K562 (cell line): ENCODE measurements at regions not wholly inside any gene's neighbourhood (a gene's known extent, or its start where the extent isn't known, plus 50 kb on each side); places are given as distances from the start of the nearest gene placed in this dataset.

Experiments
- ATAC-seq: fragments of 200-7000 bp; cut with Tn5 transposase; 3 replicates; pipeline ENCODE4 v1.9.1; 2020; ENCODE audit warnings: moderate library complexity
- BruUV-seq: library from RNA; stranded (reverse); fragments of 400-500 nt; replicated peaks from 2 replicates; lab custom pipeline; 2021; lab: Mats Ljungman, UMichigan
- CTCF ChIA-PET: fragments of 300-600 bp; formaldehyde crosslinking; extraction: SDS; loops from one replicate; lab custom pipeline; 2021; ENCODE audit warnings: low intra/inter-chr PET ratio; lab: Yijun Ruan, JAX
- POLR2A ChIA-PET: fragments of 300-600, 350-650 bp; sonication (Branson Sonifier 250); formaldehyde crosslinking; extraction: SDS; loops from one replicate; lab custom pipeline; 2021; ENCODE audit warnings: antibody characterized with exemption, inconsistent platforms; lab: Yijun Ruan, JAX
- DNase-seq, 4 experiments: peaks; one replicate each; pipeline versions ENCODE4 v3.0.0 to v3.0.0-alpha.2; 2011 to 2018; ENCODE audit warnings: low spot score in 3 of 4, mixed read lengths in 3 of 4; ENCODE audit errors: extremely low read depth in 1 of 4
- FAIRE-seq: peaks from 2 replicates; lab custom pipeline; 2011; peaks lifted over from hg19 to GRCh38; lab: Jason Lieb, UNC
- H2AFZ ChIP-seq: 2 replicates; pipeline ENCODE4 v1.6.0; 2011; ENCODE audit warnings: low read depth, low read length, control low read depth, inconsistent platforms
- H3K27ac ChIP-seq: fragments of 200-600 bp; 3 replicates; pipeline ENCODE4 v1.8.0; 2011; ENCODE audit warnings: low read depth, mild to moderate bottlenecking, control low read depth, inconsistent platforms, low read length, moderate library complexity, mixed read lengths; ENCODE audit errors: extremely low read depth
- H3K27me3 ChIP-seq, 2 experiments: fragments of 300-600 bp in 1 of 2; 2 replicates in 1 of 2; 3 replicates in 1 of 2; pipeline versions ENCODE4 v1.6.0 to v1.8.0; 2011; ENCODE audit warnings: inconsistent platforms in 2 of 2, low read length in 2 of 2, mild to moderate bottlenecking in 1 of 2, mixed read lengths in 1 of 2, moderate library complexity in 1 of 2; ENCODE audit not compliant: control insufficient read depth in 2 of 2, insufficient read depth in 2 of 2
- H3K36me3 ChIP-seq: fragments of 300-600 bp; 3 replicates; pipeline ENCODE4 v1.8.0; 2011; ENCODE audit warnings: mild to moderate bottlenecking, low read length, inconsistent platforms; ENCODE audit not compliant: control insufficient read depth, insufficient read depth
- H3K4me1 ChIP-seq, 2 experiments: fragments of 200-600 bp in 1 of 2; replicated peaks in 1 of 2; 2 replicates in 1 of 2; 3 replicates in 1 of 2; pipeline versions ENCODE4 v1.5.1 to v1.8.0; 2011; ENCODE audit warnings: inconsistent platforms in 2 of 2, low read length in 2 of 2, mild to moderate bottlenecking in 1 of 2, mixed read lengths in 1 of 2, moderate library complexity in 1 of 2; ENCODE audit not compliant: control insufficient read depth in 2 of 2, insufficient read depth in 2 of 2
- H3K4me2 ChIP-seq: 2 replicates; pipeline ENCODE4 v1.6.1; 2011; ENCODE audit warnings: low read length, control low read depth, inconsistent platforms, mixed read lengths; ENCODE audit not compliant: insufficient read depth
- H3K4me3 ChIP-seq: fragments of 200-600 bp; sonication (generic), shearing (Covaris generic); 2 replicates; pipeline ENCODE4 v1.5.1; 2016; ENCODE audit warnings: control low read depth, inconsistent platforms
- H3K79me2 ChIP-seq: fragments of 200-600 bp; 3 replicates; pipeline ENCODE4 v1.8.0; 2011; ENCODE audit warnings: low read length, inconsistent platforms; ENCODE audit not compliant: control insufficient read depth, insufficient read depth
- H3K9ac ChIP-seq, 2 experiments: 2 replicates each; pipeline versions ENCODE4 v1.6.0 to v1.6.1; 2011; ENCODE audit warnings: low read depth in 2 of 2, low read length in 2 of 2, control low read depth in 1 of 2, inconsistent platforms in 1 of 2, mild to moderate bottlenecking in 1 of 2, mixed read lengths in 1 of 2; ENCODE audit not compliant: insufficient read depth in 1 of 2
- H3K9me1 ChIP-seq: one replicate; pipeline ENCODE4 v1.6.0; 2011; ENCODE audit warnings: inconsistent platforms, mild to moderate bottlenecking, low read length, moderate library complexity; ENCODE audit not compliant: control insufficient read depth, insufficient read depth
- H3K9me3 ChIP-seq: replicated peaks from 2 replicates; pipeline ENCODE4 v1.5.1; 2011; ENCODE audit warnings: low read depth, low read length, inconsistent platforms; ENCODE audit not compliant: control insufficient read depth, insufficient read depth
- H4K20me1 ChIP-seq: replicated peaks from 2 replicates; pipeline ENCODE4 v1.6.1; 2011; ENCODE audit warnings: low read length, inconsistent platforms, mixed read lengths; ENCODE audit not compliant: control insufficient read depth, insufficient read depth
- ASH1L ChIP-seq: fragments of 450-650 bp; IDR thresholded peaks from 2 replicates; pipeline ENCODE4 v1.6.1; 2018; ENCODE audit warnings: borderline replicate concordance, mild to moderate bottlenecking, low read depth; ENCODE audit not compliant: partially characterized antibody
- DACH1 ChIP-seq: fragments of 450-650 bp; IDR thresholded peaks from 2 replicates; pipeline ENCODE4 v1.6.1; 2018; ENCODE audit not compliant: partially characterized antibody
- GABPB1 ChIP-seq: sonication (generic); formaldehyde crosslinking; IDR thresholded peaks from 2 replicates; pipeline ENCODE4 v1.8.0; 2022; ENCODE audit warnings: mild to moderate bottlenecking, missing genetic modification reagents
- NONO ChIP-seq, 2 experiments: fragments of 200-400 bp in 1 of 2; fragments of 450-650 bp in 1 of 2; formaldehyde crosslinking in 1 of 2; IDR thresholded peaks; 2 replicates each; pipeline ENCODE4 v1.6.1; 2017; ENCODE audit warnings: low read depth in 2 of 2, mild to moderate bottlenecking in 2 of 2, moderate library complexity in 2 of 2, low read length in 1 of 2
- RBM25 ChIP-seq: fragments of 200-400 bp; formaldehyde crosslinking; IDR thresholded peaks from 2 replicates; pipeline ENCODE4 v1.6.1; 2018; ENCODE audit warnings: low read length, low read depth, moderate library complexity; ENCODE audit not compliant: severe bottlenecking
- TBL1XR1 ChIP-seq, 2 experiments: IDR thresholded peaks; 2 replicates each; pipeline ENCODE4 v1.6.1; 2012; ENCODE audit warnings: improper control_type of control experiment in 2 of 2, low read length in 2 of 2, mild to moderate bottlenecking in 1 of 2
- ZNF146 ChIP-seq: IDR thresholded peaks from one replicate; pipeline ENCODE4 v1.6.1; 2018; ENCODE audit warnings: missing compliant biosample characterization; ENCODE audit not compliant: unreplicated experiment
- ZNF23 ChIP-seq: fragments of 250-450 bp; sonication (Bioruptor Pico); IDR thresholded peaks from 2 replicates; pipeline ENCODE4 v1.4.0; 2020; ENCODE audit warnings: mild to moderate bottlenecking
- WGBS: fragments of 100-300 bp; shearing (Covaris generic); methylation state at CpG from one replicate; pipeline ENCODE4 v1.1.6; 2016; ENCODE audit warnings: low coverage, mixed read lengths; ENCODE audit not compliant: insufficient coverage; ENCODE audit errors: missing lambda C conversion rate; 5-methylcytosine and 5-hydroxymethylcytosine counted together
- in situ Hi-C: fragments of 300-500 bp; cut with MboI; formaldehyde crosslinking; loops from 4 replicates; pipeline ENCODE4 v1.15.0; 2018; ENCODE audit warnings: inconsistent platforms, mixed read lengths
- intact Hi-C: fragments of 100-400 bp; cut with micrococcal nuclease; formaldehyde crosslinking; loops from 2 replicates; pipeline ENCODE4 v1.14.2; 2022
- TF ChIP-seq, protein P1 (sequence below): sonication (generic); formaldehyde crosslinking; IDR thresholded peaks from 2 replicates; pipeline ENCODE4 v1.9.0; 2022; ENCODE audit warnings: mild to moderate bottlenecking, missing genetic modification reagents
- TF ChIP-seq, protein P2 (sequence below): fragments of 200-800 bp; sonication (Bioruptor generic); IDR thresholded peaks from 2 replicates; pipeline ENCODE4 v1.6.1; 2017; ENCODE audit warnings: missing genetic modification characterization, missing compliant biosample characterization

DNA sequence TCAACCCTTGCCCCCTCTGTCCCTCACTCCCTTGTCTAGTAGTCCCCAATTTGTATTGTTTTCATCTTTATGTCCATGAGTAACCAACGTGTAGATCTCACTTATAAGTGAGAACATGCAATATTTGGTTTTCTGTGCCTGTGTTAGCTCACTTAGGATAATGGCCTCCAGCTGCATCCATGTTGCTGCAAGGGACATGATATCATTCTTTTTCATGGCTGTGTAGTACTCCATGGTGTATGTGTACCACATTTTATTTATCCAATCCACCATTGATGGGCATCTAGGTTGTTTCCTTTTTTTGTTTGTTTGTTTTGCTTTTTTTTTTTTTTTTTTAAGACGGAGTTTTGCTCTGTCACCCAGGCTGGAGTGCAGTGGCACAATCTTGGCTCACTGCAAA lies 63.0 kb upstream of the HS3ST4 start:
- in situ Hi-C loops (no loop called here), intact Hi-C loops (no loop called here)
- H3K79me2 ChIP-seq, result no peaks in the 10 kb centered on the region
- no peaks in the 10 kb centered on the region for H3K9me3 ChIP-seq
- H3K27ac ChIP-seq, result no peak overlapping the region
- no peaks in the 10 kb centered on the region for H3K27me3 ChIP-seq
- ATAC-seq (no peak), DNase-seq (no peak), FAIRE-seq (no peak)
- BruUV-seq, result no TSS peak
- ChIA-PET POLR2A (no interaction called here), CTCF (no interaction called here)
- H3K9me1 ChIP-seq, result peaks cover 4% of the 10 kb centered on the region
- 0% methylated on average over 1 of the region's 2 CpGs for WGBS
- H2AFZ ChIP-seq, result no peak overlapping the region
- no peaks in the 10 kb centered on the region for H3K4me1 ChIP-seq
- TF ChIP-seq, protein P1, sequence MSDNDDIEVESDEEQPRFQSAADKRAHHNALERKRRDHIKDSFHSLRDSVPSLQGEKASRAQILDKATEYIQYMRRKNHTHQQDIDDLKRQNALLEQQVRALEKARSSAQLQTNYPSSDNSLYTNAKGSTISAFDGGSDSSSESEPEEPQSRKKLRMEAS, result no peak
- no peak for TF ChIP-seq GABPB1 (CRISPR knock-in tag)
- no peak for TF ChIP-seq ASH1L
- TF ChIP-seq ZNF146 (CRISPR knock-in tag), result peak; percentile 86
- TF ChIP-seq, protein P2, sequence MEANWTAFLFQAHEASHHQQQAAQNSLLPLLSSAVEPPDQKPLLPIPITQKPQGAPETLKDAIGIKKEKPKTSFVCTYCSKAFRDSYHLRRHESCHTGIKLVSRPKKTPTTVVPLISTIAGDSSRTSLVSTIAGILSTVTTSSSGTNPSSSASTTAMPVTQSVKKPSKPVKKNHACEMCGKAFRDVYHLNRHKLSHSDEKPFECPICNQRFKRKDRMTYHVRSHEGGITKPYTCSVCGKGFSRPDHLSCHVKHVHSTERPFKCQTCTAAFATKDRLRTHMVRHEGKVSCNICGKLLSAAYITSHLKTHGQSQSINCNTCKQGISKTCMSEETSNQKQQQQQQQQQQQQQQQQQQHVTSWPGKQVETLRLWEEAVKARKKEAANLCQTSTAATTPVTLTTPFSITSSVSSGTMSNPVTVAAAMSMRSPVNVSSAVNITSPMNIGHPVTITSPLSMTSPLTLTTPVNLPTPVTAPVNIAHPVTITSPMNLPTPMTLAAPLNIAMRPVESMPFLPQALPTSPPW (CRISPR knock-in tag), result no peak
- no peak for TF ChIP-seq NONO (IDR thresholded peaks at IDR 0.05; ENCODE audit: low read depth in 2 of 2, low read length in 1 of 2)
- no peak for TF ChIP-seq TBL1XR1 (IDR thresholded peaks at IDR 0.05; ENCODE audit: low read length in 2 of 2)
- no peak for TF ChIP-seq DACH1
- TF ChIP-seq RBM25, result peak; percentile 31
- no peak for TF ChIP-seq ZNF23
- H3K4me2 ChIP-seq, result no peak overlapping the region
- H3K4me3 ChIP-seq, result no peak overlapping the region
- no peaks in the 10 kb centered on the region for H3K36me3 ChIP-seq
- no peaks in the 10 kb centered on the region for H4K20me1 ChIP-seq
- H3K9ac ChIP-seq, result no peak overlapping the region
